Esophagus muscularis mucosa (tissue), 4 donors: ENCODE measurements at regions not wholly inside any gene's neighbourhood (a gene's known extent, or its start where the extent isn't known, plus 50 kb on each side); places are given as distances from the start of the nearest gene placed in this dataset.

Experiments used
- DNase-seq: peaks from one replicate; pipeline ENCODE4 v3.0.0-alpha.2; 2017; ENCODE audit errors: extremely low spot score
- H3K27ac ChIP-seq, 4 donors: fragments of 200-600 bp; sonication (generic); replicated peaks in 1 of 4; 1 replicate in 3 of 4; 2 replicates in 1 of 4; pipeline ENCODE4 v1.5.1; 2016 to 2019; ENCODE audit warnings: mild to moderate bottlenecking in 1 of 4
- H3K27me3 ChIP-seq, 4 donors: fragments of 200-600 bp; sonication (generic); one replicate each; pipeline versions ENCODE4 v1.5.1 to v1.6.0; 2016 to 2019
- H3K36me3 ChIP-seq, 4 donors: fragments of 200-600 bp; sonication (generic); one replicate each; pipeline ENCODE4 v1.5.1; 2016 to 2019
- H3K4me1 ChIP-seq, 4 donors: fragments of 200-600 bp; sonication (generic); one replicate each; pipeline ENCODE4 v1.5.1; 2016 to 2019
- H3K4me3 ChIP-seq, 4 donors: fragments of 200-600 bp; sonication (generic); 1 replicate in 2 of 4; 2 replicates in 2 of 4; pipeline ENCODE4 v1.5.1; 2016 to 2019; ENCODE audit warnings: mild to moderate bottlenecking in 4 of 4, moderate library complexity in 1 of 4
- H3K9me3 ChIP-seq, 4 donors: fragments of 200-600 bp; sonication (generic); 1 replicate in 3 of 4; 2 replicates in 1 of 4; pipeline ENCODE4 v1.5.1; 2016 to 2019
- CTCF ChIP-seq, 3 experiments: fragments of 200-600 bp in 2 of 3; fragments of 450-650 bp in 1 of 3; sonication (generic) in 2 of 3; IDR thresholded peaks; one replicate each; pipeline ENCODE4 v1.5.1; 2017 to 2019; ENCODE audit warnings: antibody characterized with exemption in 3 of 3, mild to moderate bottlenecking in 2 of 3, moderate library complexity in 1 of 3
- EP300 ChIP-seq: sonication (generic); formaldehyde crosslinking; IDR thresholded peaks from one replicate; pipeline ENCODE4 v1.6.1; 2017; ENCODE audit warnings: antibody characterized with exemption
- POLR2A ChIP-seq: fragments of 450-650 bp; IDR thresholded peaks from one replicate; pipeline ENCODE4 v1.6.1; 2017; ENCODE audit warnings: antibody characterized with exemption, moderate library complexity, mild to moderate bottlenecking, low read depth
- POLR2AphosphoS5 ChIP-seq, 2 donors: sonication (generic); formaldehyde crosslinking; IDR thresholded peaks; one replicate each; pipeline ENCODE4 v1.6.1; 2017; ENCODE audit warnings: antibody characterized with exemption in 2 of 2
- WGBS: methylation state at CpG from one replicate; pipeline ENCODE4 v1.1.5; 2018; 5-methylcytosine and 5-hydroxymethylcytosine counted together
- intact Hi-C: fragments of 100-400 bp; cut with DNase I; formaldehyde crosslinking; loops from one replicate; pipeline ENCODE4 v1.15.1; 2023

GRCh38 chr5:105503950-105504349, 1941.4 kb upstream of the NUDT12 start:
- WGBS = 89% methylated on average over 1 of the region's 1 CpG
- H3K9me3 ChIP-seq = no peaks in the 10 kb centered on the region
- no peak for TF ChIP-seq EP300
- TF ChIP-seq POLR2AphosphoS5 (IDR thresholded peaks at IDR 0.05) = no peak
- TF ChIP-seq CTCF (IDR thresholded peaks at IDR 0.05) = no peak
- TF ChIP-seq POLR2A = no peak
- DNase-seq = no peak
- intact Hi-C loops = no loop called here
- no peak overlapping the region for H3K27ac ChIP-seq
- H3K4me3 ChIP-seq = no peak overlapping the region
- no peaks in the 10 kb centered on the region for H3K4me1 ChIP-seq
- no peaks in the 10 kb centered on the region for H3K27me3 ChIP-seq
- H3K36me3 ChIP-seq = no peaks in the 10 kb centered on the region

- intact Hi-C loops = no loop called here
Measured at GRCh38 chr5:105501315-105501714, 1938.7 kb upstream of the NUDT12 start.

GRCh38 chr5:105475401-105475800, 1912.8 kb upstream of the NUDT12 start:
- no peak for DNase-seq
- H3K4me3 ChIP-seq = no peak overlapping the region
- no peaks in the 10 kb centered on the region for H3K4me1 ChIP-seq
- peaks cover 0 to 13% (median 7%) of the 10 kb centered on the region in 4 donors for H3K9me3 ChIP-seq
- intact Hi-C loops = no loop called here
- no peaks in the 10 kb centered on the region for H3K27me3 ChIP-seq
- no peak overlapping the region for H3K27ac ChIP-seq
- 74% methylated on average over 3 of the region's 3 CpGs for WGBS
- no peak for TF ChIP-seq CTCF (IDR thresholded peaks at IDR 0.05)
- TF ChIP-seq POLR2A = no peak
- TF ChIP-seq POLR2AphosphoS5 (IDR thresholded peaks at IDR 0.05) = no peak
- TF ChIP-seq EP300 = no peak
- H3K36me3 ChIP-seq = no peaks in the 10 kb centered on the region

More at GRCh38 chr5:105501315-105501714, 1938.7 kb upstream of the NUDT12 start:
- DNase-seq = no peak
- TF ChIP-seq CTCF (IDR thresholded peaks at IDR 0.05) (no peak), POLR2A (no peak), EP300 (no peak), POLR2AphosphoS5 (IDR thresholded peaks at IDR 0.05) (no peak)
- WGBS = 93% methylated on average over 1 of the region's 1 CpG
- H3K4me3 ChIP-seq = no peak overlapping the region
- no peak overlapping the region for H3K27ac ChIP-seq
- H3K9me3 ChIP-seq = no peaks in the 10 kb centered on the region
- H3K27me3 ChIP-seq = no peaks in the 10 kb centered on the region
- H3K36me3 ChIP-seq = no peaks in the 10 kb centered on the region
- H3K4me1 ChIP-seq = no peaks in the 10 kb centered on the region

GRCh38 chr5:105462377-105462776, 1899.8 kb upstream of the NUDT12 start:
- intact Hi-C loops = no loop called here
- Histone ChIP-seq H3K36me3 (no peaks in the 10 kb centered on the region), H3K9me3 (peaks cover 0 to 4% (median 0%) of the 10 kb centered on the region in 4 donors), H3K4me3 (no peak overlapping the region), H3K4me1 (no peaks in the 10 kb centered on the region), H3K27me3 (no peaks in the 10 kb centered on the region), H3K27ac (no peak overlapping the region)
- 85% methylated on average over 3 of the region's 3 CpGs for WGBS
- TF ChIP-seq POLR2AphosphoS5 (IDR thresholded peaks at IDR 0.05) = no peak
- TF ChIP-seq EP300 = no peak
- TF ChIP-seq POLR2A = no peak
- no peak for TF ChIP-seq CTCF (IDR thresholded peaks at IDR 0.05)
- DNase-seq = no peak

- TF ChIP-seq POLR2A (no peak), EP300 (no peak), POLR2AphosphoS5 (IDR thresholded peaks at IDR 0.05) (no peak), CTCF (IDR thresholded peaks at IDR 0.05) (no peak)
- WGBS = 89% methylated on average over 4 of the region's 4 CpGs
Measured at GRCh38 chr5:105460721-105461120, 1898.1 kb upstream of the NUDT12 start.

More at GRCh38 chr5:105460721-105461120, 1898.1 kb upstream of the NUDT12 start:
- intact Hi-C loops = no loop called here
- Histone ChIP-seq H3K27me3 (no peaks in the 10 kb centered on the region), H3K4me3 (no peak overlapping the region), H3K36me3 (no peaks in the 10 kb centered on the region), H3K4me1 (no peaks in the 10 kb centered on the region), H3K9me3 (peaks cover 0 to 4% (median 0%) of the 10 kb centered on the region in 4 donors), H3K27ac (no peak overlapping the region)
- DNase-seq = no peak
